SK-N-SH treated with all-trans-retinoic acid at 6 μM for 48 hours (cell line): ENCODE measurements at regions not wholly inside any gene's neighbourhood (a gene's known extent, or its start where the extent isn't known, plus 50 kb on each side); places are given as distances from the start of the nearest gene placed in this dataset.

Source experiments
- ATAC-seq: fragments of 200-7000 bp; cut with Tn5 transposase; 3 replicates; pipeline ENCODE4 v1.9.1; 2020; ENCODE audit warnings: mild to moderate bottlenecking, moderate library complexity
- ARNTL ChIP-seq: fragments of 450-650 bp; formaldehyde crosslinking; IDR thresholded peaks from 2 replicates; pipeline ENCODE4 v1.5.0; 2020; ENCODE audit warnings: low read depth, mild to moderate bottlenecking, moderate library complexity, borderline replicate concordance
- BACH2 ChIP-seq: fragments of 250-450 bp; sonication (Bioruptor Pico); IDR thresholded peaks from 2 replicates; pipeline ENCODE4 v1.9.0; 2021; ENCODE audit warnings: mild to moderate bottlenecking, borderline replicate concordance
- CSDC2 ChIP-seq: fragments of 250-450 bp; sonication (Bioruptor Pico); IDR thresholded peaks from 2 replicates; pipeline ENCODE4 v1.5.0; 2020; ENCODE audit warnings: mild to moderate bottlenecking, moderate library complexity
- ESRRG ChIP-seq: fragments of 250-450 bp; sonication (Bioruptor Pico); IDR thresholded peaks from 2 replicates; pipeline ENCODE4 v1.6.1; 2021; ENCODE audit warnings: mild to moderate bottlenecking
- ISL1 ChIP-seq: fragments of 250-450 bp; sonication (Bioruptor Pico); IDR thresholded peaks from 2 replicates; pipeline ENCODE4 v2.1.2; 2022; ENCODE audit warnings: mild to moderate bottlenecking, moderate library complexity
- OSR1 ChIP-seq: fragments of 250-450 bp; sonication (Bioruptor Pico); IDR thresholded peaks from 2 replicates; pipeline ENCODE4 v1.8.0; 2022; ENCODE audit warnings: moderate library complexity, mild to moderate bottlenecking, inconsistent platforms
- PPARA ChIP-seq: fragments of 250-450 bp; sonication (Bioruptor Pico); IDR thresholded peaks from 2 replicates; pipeline ENCODE4 v1.5.0; 2020; ENCODE audit warnings: mild to moderate bottlenecking, borderline replicate concordance
- RARB ChIP-seq: fragments of 250-450 bp; sonication (Bioruptor Pico); IDR thresholded peaks from 2 replicates; pipeline ENCODE4 v1.8.0; 2021; ENCODE audit warnings: mild to moderate bottlenecking, moderate library complexity
- SNAI2 ChIP-seq: fragments of 250-450 bp; sonication (Bioruptor Pico); IDR thresholded peaks from 2 replicates; pipeline ENCODE4 v1.5.0; 2020; ENCODE audit warnings: mild to moderate bottlenecking, moderate library complexity
- TCF4 ChIP-seq: fragments of 250-450 bp; sonication (Bioruptor Pico); IDR thresholded peaks from 2 replicates; pipeline ENCODE4 v1.8.0; 2021; ENCODE audit warnings: mild to moderate bottlenecking, moderate library complexity, borderline replicate concordance
- TOX ChIP-seq: fragments of 250-450 bp; sonication (Bioruptor Pico); IDR thresholded peaks from 2 replicates; pipeline ENCODE4 v1.8.0; 2021; ENCODE audit warnings: mild to moderate bottlenecking, moderate library complexity, borderline replicate concordance
- ZC3H10 ChIP-seq: fragments of 250-450 bp; sonication (Bioruptor Pico); IDR thresholded peaks from 2 replicates; pipeline ENCODE4 v1.5.1; 2021; ENCODE audit warnings: mild to moderate bottlenecking, moderate library complexity
- ZFP3 ChIP-seq: fragments of 250-450 bp; sonication (Bioruptor Pico); IDR thresholded peaks from 2 replicates; pipeline ENCODE4 v1.5.0; 2020; ENCODE audit warnings: mild to moderate bottlenecking, moderate library complexity
- ZFP30 ChIP-seq: fragments of 450-650 bp; formaldehyde crosslinking; IDR thresholded peaks from 2 replicates; pipeline ENCODE4 v1.5.0; 2022; ENCODE audit warnings: mild to moderate bottlenecking, moderate library complexity
- ZNF565 ChIP-seq: fragments of 450-650 bp; formaldehyde crosslinking; conservative IDR thresholded peaks from 2 replicates; pipeline ENCODE4 v1.5.0; 2020; ENCODE audit warnings: low read depth, mild to moderate bottlenecking, moderate library complexity
- ZNF70 ChIP-seq: fragments of 450-650 bp; formaldehyde crosslinking; IDR thresholded peaks from 2 replicates; pipeline ENCODE4 v1.5.0; 2020; ENCODE audit warnings: mild to moderate bottlenecking, moderate library complexity
- ZNF8 ChIP-seq: fragments of 450-650 bp; formaldehyde crosslinking; IDR thresholded peaks from 2 replicates; pipeline ENCODE4 v1.5.0; 2020; ENCODE audit warnings: mild to moderate bottlenecking, moderate library complexity
- TF ChIP-seq, protein P1 (sequence below): fragments of 250-450 bp; sonication (Bioruptor Pico); IDR thresholded peaks from 2 replicates; pipeline ENCODE4 v1.5.0; 2020; ENCODE audit warnings: mild to moderate bottlenecking, moderate library complexity
- TF ChIP-seq, protein P2 (sequence below): fragments of 250-450 bp; sonication (Bioruptor Pico); IDR thresholded peaks from 2 replicates; pipeline ENCODE4 v1.8.0; 2020; ENCODE audit warnings: mild to moderate bottlenecking, moderate library complexity, borderline replicate concordance
- TF ChIP-seq, protein P3 (sequence below): fragments of 250-450 bp; sonication (Bioruptor Pico); IDR thresholded peaks from 2 replicates; pipeline ENCODE4 v1.5.1; 2020; ENCODE audit warnings: low read depth, mild to moderate bottlenecking, moderate library complexity
- TF ChIP-seq, protein P4 (sequence below): fragments of 250-450 bp; sonication (Bioruptor Pico); IDR thresholded peaks from 2 replicates; pipeline ENCODE4 v1.5.1; 2021; ENCODE audit warnings: mild to moderate bottlenecking, moderate library complexity
- TF ChIP-seq, protein P5 (sequence below): fragments of 250-450 bp; sonication (Bioruptor Pico); IDR thresholded peaks from 2 replicates; pipeline ENCODE4 v1.8.0; 2021; ENCODE audit warnings: low read depth, mild to moderate bottlenecking, moderate library complexity, borderline replicate concordance

DNA sequence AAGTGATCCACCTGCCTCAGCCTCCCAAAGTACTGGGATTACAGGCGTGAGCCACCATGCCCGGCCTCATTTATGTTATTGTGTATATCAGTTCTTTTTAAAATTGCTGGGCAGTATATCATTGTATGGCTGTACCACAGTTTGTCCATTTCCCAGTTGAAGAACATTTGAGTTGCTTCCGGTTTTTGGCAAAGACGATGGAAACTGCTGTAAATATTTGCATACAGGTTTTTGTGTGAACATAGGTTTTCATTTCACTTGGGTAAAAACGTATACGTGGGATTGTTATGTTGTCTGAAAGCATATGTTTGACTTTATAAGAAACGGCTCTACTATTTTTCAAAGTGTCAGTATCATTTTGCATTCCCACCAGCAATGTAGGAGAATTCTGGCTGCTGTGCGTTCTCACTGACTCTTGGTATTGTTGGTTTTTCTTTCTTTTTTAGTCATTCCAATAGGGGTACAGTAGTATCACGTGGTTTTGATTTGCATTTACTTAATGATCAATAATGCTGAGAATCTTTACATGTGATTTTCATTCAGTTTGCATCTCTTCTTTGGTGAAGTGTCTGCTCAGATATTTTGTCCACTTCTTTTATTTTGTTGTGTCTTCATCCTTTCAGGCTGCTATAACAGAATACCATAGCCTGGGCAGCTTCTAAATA, 63.2 kb upstream of the GOT2 start:
- no peak for TF ChIP-seq ZNF70 (CRISPR knock-in tag)
- no peak for TF ChIP-seq ARNTL
- TF ChIP-seq ZNF8 (CRISPR knock-in tag), result no peak
- no peak for TF ChIP-seq OSR1 (CRISPR knock-in tag)
- TF ChIP-seq PPARA (CRISPR knock-in tag), result no peak
- TF ChIP-seq RARB, result no peak
- no peak for TF ChIP-seq ZNF565
- TF ChIP-seq, protein P1, sequence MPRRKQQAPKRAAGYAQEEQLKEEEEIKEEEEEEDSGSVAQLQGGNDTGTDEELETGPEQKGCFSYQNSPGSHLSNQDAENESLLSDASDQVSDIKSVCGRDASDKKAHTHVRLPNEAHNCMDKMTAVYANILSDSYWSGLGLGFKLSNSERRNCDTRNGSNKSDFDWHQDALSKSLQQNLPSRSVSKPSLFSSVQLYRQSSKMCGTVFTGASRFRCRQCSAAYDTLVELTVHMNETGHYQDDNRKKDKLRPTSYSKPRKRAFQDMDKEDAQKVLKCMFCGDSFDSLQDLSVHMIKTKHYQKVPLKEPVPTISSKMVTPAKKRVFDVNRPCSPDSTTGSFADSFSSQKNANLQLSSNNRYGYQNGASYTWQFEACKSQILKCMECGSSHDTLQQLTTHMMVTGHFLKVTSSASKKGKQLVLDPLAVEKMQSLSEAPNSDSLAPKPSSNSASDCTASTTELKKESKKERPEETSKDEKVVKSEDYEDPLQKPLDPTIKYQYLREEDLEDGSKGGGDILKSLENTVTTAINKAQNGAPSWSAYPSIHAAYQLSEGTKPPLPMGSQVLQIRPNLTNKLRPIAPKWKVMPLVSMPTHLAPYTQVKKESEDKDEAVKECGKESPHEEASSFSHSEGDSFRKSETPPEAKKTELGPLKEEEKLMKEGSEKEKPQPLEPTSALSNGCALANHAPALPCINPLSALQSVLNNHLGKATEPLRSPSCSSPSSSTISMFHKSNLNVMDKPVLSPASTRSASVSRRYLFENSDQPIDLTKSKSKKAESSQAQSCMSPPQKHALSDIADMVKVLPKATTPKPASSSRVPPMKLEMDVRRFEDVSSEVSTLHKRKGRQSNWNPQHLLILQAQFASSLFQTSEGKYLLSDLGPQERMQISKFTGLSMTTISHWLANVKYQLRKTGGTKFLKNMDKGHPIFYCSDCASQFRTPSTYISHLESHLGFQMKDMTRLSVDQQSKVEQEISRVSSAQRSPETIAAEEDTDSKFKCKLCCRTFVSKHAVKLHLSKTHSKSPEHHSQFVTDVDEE (CRISPR knock-in tag), result no peak
- no peak for TF ChIP-seq ZFP3 (CRISPR knock-in tag)
- TF ChIP-seq, protein P2, sequence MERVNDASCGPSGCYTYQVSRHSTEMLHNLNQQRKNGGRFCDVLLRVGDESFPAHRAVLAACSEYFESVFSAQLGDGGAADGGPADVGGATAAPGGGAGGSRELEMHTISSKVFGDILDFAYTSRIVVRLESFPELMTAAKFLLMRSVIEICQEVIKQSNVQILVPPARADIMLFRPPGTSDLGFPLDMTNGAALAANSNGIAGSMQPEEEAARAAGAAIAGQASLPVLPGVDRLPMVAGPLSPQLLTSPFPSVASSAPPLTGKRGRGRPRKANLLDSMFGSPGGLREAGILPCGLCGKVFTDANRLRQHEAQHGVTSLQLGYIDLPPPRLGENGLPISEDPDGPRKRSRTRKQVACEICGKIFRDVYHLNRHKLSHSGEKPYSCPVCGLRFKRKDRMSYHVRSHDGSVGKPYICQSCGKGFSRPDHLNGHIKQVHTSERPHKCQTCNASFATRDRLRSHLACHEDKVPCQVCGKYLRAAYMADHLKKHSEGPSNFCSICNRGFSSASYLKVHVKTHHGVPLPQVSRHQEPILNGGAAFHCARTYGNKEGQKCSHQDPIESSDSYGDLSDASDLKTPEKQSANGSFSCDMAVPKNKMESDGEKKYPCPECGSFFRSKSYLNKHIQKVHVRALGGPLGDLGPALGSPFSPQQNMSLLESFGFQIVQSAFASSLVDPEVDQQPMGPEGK (CRISPR knock-in tag), result no peak
- ATAC-seq, result no peak

DNA sequence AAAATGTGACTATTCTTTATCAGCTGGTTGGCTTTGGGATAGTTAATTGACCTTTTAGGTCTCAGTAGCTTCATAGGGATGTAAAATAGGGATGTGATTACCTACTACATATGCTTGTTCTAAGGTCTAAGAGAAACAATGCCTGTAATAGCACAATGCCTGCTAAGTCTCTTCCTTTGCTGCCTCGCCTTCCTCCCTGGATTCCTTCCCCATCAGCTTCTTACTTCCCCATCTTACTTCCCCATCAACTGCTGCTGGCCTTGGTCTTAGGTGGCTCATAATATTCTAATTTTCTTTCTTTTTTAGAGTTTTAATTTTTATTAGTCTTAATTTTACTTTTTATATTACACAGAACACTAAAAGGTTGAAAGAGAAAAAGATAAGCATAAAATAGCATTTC, 59.2 kb upstream of the GOT2 start:
- ATAC-seq, result no peak
- TF ChIP-seq SNAI2 (CRISPR knock-in tag), result no peak
- TF ChIP-seq ISL1, result no peak
- TF ChIP-seq ZFP3 (CRISPR knock-in tag), result no peak
- TF ChIP-seq OSR1 (CRISPR knock-in tag), result no peak
- no peak for TF ChIP-seq CSDC2 (CRISPR knock-in tag)
- TF ChIP-seq, protein P1 (CRISPR knock-in tag), result no peak
- no peak for TF ChIP-seq TCF4 (CRISPR knock-in tag)
- TF ChIP-seq ZNF8 (CRISPR knock-in tag), result no peak
- TF ChIP-seq, protein P3, sequence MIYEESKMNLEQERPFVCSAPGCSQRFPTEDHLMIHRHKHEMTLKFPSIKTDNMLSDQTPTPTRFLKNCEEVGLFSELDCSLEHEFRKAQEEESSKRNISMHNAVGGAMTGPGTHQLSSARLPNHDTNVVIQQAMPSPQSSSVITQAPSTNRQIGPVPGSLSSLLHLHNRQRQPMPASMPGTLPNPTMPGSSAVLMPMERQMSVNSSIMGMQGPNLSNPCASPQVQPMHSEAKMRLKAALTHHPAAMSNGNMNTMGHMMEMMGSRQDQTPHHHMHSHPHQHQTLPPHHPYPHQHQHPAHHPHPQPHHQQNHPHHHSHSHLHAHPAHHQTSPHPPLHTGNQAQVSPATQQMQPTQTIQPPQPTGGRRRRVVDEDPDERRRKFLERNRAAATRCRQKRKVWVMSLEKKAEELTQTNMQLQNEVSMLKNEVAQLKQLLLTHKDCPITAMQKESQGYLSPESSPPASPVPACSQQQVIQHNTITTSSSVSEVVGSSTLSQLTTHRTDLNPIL, result no peak
- no peak for TF ChIP-seq BACH2 (CRISPR knock-in tag)
- no peak for TF ChIP-seq ESRRG
- TF ChIP-seq ZFP30 (CRISPR knock-in tag), result no peak
- no peak for TF ChIP-seq ZC3H10
- TF ChIP-seq PPARA (CRISPR knock-in tag), result no peak
- TF ChIP-seq TOX (CRISPR knock-in tag), result no peak
- TF ChIP-seq, protein P4, sequence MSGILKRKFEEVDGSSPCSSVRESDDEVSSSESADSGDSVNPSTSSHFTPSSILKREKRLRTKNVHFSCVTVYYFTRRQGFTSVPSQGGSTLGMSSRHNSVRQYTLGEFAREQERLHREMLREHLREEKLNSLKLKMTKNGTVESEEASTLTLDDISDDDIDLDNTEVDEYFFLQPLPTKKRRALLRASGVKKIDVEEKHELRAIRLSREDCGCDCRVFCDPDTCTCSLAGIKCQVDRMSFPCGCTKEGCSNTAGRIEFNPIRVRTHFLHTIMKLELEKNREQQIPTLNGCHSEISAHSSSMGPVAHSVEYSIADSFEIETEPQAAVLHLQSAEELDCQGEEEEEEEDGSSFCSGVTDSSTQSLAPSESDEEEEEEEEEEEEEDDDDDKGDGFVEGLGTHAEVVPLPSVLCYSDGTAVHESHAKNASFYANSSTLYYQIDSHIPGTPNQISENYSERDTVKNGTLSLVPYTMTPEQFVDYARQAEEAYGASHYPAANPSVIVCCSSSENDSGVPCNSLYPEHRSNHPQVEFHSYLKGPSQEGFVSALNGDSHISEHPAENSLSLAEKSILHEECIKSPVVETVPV (CRISPR knock-in tag), result no peak

DNA sequence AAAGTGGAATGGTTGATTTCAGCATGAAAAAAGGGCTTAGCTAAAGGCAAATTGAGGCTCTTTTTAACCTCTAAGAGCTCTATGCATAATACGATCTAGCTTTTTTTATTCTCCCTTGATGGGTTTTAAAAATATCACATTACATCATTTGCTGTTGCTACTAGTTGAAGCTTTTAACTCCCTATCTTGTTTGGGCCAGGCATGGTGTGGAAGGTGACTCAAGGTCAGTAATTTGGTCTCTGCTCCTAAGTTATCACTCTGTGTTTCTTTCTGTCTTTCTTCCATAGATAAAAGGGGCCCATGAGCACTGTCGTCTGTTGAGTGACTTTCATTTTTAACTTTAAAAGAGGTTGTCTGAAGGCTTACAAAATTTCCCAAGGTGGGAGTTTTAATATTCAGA, 58.1 kb upstream of the GOT2 start:
- no peak for TF ChIP-seq ZNF70 (CRISPR knock-in tag)
- no peak for TF ChIP-seq ZC3H10
- TF ChIP-seq PPARA (CRISPR knock-in tag), result no peak
- TF ChIP-seq, protein P5, sequence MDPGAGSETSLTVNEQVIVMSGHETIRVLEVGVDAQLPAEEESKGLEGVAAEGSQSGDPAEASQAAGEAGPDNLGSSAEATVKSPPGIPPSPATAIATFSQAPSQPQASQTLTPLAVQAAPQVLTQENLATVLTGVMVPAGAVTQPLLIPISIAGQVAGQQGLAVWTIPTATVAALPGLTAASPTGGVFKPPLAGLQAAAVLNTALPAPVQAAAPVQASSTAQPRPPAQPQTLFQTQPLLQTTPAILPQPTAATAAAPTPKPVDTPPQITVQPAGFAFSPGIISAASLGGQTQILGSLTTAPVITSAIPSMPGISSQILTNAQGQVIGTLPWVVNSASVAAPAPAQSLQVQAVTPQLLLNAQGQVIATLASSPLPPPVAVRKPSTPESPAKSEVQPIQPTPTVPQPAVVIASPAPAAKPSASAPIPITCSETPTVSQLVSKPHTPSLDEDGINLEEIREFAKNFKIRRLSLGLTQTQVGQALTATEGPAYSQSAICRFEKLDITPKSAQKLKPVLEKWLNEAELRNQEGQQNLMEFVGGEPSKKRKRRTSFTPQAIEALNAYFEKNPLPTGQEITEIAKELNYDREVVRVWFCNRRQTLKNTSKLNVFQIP, result no peak
- TF ChIP-seq, protein P1 (CRISPR knock-in tag), result no peak
- TF ChIP-seq ARNTL, result no peak
- no peak for ATAC-seq
